ENCODE measurements at regions not wholly inside any gene's neighbourhood (a gene's known extent, or its start where the extent isn't known, plus 50 kb on each side); places are given as distances from the start of the nearest gene placed in this dataset.

DNA sequence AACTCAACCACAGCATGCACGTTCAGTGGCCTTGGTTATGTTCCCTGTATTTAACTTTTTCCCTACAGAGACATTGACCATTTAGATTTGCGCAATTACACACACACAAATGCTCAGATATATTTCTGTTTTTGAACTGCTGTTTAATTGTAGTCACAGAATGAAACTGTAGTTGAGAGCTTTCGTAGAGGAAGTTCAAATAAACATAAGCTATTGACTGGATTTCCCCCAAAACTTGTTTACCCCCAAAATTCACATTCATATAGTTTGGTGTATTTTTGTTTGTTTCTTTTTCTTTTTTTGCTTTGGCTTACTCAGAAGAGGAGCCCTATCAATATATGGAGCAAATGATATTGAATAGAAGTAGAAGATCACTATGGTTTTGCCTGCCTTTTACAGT lies 921.0 kb downstream of the ADGRL2 start:
- H3K4me1 ChIP-seq (ENCODE audit: control insufficient read depth in 2 of 2, insufficient read depth in 2 of 2, low read length in 1 of 2), result no peaks in the 10 kb centered on the region
- H3K9me3 ChIP-seq (ENCODE audit: control insufficient read depth in 2 of 2, insufficient read depth in 1 of 2, low read depth in 1 of 2, low read length in 1 of 2), result no peaks in the 10 kb centered on the region
- no peaks in the 10 kb centered on the region for H3K27me3 ChIP-seq (ENCODE audit: control insufficient read depth in 1 of 2, insufficient read depth in 2 of 2, low read length in 2 of 2)
- H3K4me3 ChIP-seq (ENCODE audit: low read depth in 1 of 2, low read length in 2 of 2), result no peak overlapping the region
- no peak overlapping the region for H3K27ac ChIP-seq (ENCODE audit: low read depth in 2 of 2, low read length in 1 of 2)
- WGBS, 2 donors, result 59 to 79% methylated on average over 3 of the region's 3 CpGs
- H3K36me3 ChIP-seq (ENCODE audit: control insufficient read depth in 2 of 2, insufficient read depth in 2 of 2, low read length in 1 of 2), result no peaks in the 10 kb centered on the region

DNA sequence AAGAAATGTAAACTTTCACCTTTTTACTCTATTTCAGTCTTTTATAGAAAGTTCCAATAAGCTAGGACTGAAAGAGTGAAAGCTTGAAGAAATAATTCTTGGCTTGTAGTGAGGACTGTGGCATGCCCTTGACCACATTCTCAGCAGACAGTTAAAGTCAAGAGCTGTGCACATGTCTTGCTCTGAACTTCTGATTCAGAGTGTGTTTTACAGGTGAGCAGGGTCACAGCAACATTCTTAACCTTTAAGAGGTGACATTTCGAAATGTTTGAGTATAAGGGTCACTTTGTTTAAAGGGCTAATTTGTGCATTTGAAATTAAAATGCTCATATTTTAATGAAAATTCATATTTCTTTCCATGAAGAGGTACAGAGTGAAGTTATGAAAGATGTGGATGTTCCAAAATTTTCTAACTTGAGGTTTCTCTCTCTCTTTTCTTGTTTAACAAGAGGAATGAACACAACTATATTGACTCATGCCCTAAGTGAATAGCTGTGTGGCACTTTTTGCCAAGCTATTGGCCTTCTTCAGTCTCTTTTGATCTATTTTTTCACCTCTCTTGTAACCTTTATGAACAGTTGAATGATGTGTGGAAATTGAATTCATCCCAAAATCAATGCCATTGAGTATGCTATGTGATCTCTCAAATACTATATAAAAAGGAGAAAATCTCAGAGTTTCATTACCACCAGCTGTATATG lies 918.1 kb downstream of the ADGRL2 start:
- Histone ChIP-seq H3K9me3 (ENCODE audit: control insufficient read depth in 2 of 2, insufficient read depth in 1 of 2, low read depth in 1 of 2, low read length in 1 of 2) (no peaks in the 10 kb centered on the region), H3K27me3 (ENCODE audit: control insufficient read depth in 1 of 2, insufficient read depth in 2 of 2, low read length in 2 of 2) (no peaks in the 10 kb centered on the region), H3K4me1 (ENCODE audit: control insufficient read depth in 2 of 2, insufficient read depth in 2 of 2, low read length in 1 of 2) (no peaks in the 10 kb centered on the region), H3K27ac (ENCODE audit: low read depth in 2 of 2, low read length in 1 of 2) (no peak overlapping the region), H3K36me3 (ENCODE audit: control insufficient read depth in 2 of 2, insufficient read depth in 2 of 2, low read length in 1 of 2) (no peaks in the 10 kb centered on the region), H3K4me3 (ENCODE audit: low read depth in 1 of 2, low read length in 2 of 2) (no peak overlapping the region)
- WGBS, 2 donors, result 72 to 81% methylated on average over 1 of the region's 1 CpG

DNA sequence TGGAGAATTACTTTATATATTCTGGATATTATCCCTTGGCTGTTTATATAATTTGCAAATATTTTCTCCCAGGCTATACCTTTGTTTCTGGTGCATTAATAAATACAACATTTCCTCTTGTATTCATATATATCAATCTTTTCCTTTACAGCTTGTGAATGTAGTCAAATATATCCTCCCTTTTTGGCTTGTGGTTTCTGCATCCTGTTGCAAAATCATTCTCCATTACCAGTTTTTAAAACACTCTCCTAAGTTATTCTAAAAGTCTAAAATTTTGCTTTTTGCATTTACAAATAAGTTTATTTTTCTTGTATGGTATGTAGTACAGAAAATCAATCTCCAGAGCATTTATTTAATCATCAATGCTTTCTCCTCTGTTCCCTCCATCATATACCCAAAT lies 909.4 kb downstream of the ADGRL2 start:
- Histone ChIP-seq H3K27ac (ENCODE audit: low read depth in 2 of 2, low read length in 1 of 2) (no peak overlapping the region), H3K36me3 (ENCODE audit: control insufficient read depth in 2 of 2, insufficient read depth in 2 of 2, low read length in 1 of 2) (no peaks in the 10 kb centered on the region), H3K4me3 (ENCODE audit: low read depth in 1 of 2, low read length in 2 of 2) (no peak overlapping the region), H3K27me3 (ENCODE audit: control insufficient read depth in 1 of 2, insufficient read depth in 2 of 2, low read length in 2 of 2) (no peaks in the 10 kb centered on the region), H3K4me1 (ENCODE audit: control insufficient read depth in 2 of 2, insufficient read depth in 2 of 2, low read length in 1 of 2) (no peaks in the 10 kb centered on the region), H3K9me3 (ENCODE audit: control insufficient read depth in 2 of 2, insufficient read depth in 1 of 2, low read depth in 1 of 2, low read length in 1 of 2) (no peaks in the 10 kb centered on the region)

DNA sequence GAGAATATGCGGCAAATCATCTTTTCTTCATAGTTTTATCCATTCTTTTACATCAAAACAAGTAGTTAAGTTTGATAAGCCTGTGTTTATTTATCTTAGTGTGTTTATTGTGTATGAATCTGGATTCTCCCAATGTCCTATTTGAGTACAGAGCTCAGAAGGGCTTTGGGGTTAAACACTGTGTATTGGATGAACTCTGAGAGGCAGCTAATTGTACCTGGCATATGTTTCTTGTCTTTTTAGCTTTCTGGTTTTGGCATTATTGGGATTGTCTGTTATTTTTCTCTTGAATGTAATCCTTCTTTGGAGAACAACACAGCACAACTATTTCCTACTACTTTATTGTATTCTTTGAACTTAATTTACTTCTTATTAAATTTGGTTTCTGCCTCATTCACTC lies 906.9 kb downstream of the ADGRL2 start:
- H3K27ac ChIP-seq (ENCODE audit: low read depth in 2 of 2, low read length in 1 of 2), result no peak overlapping the region
- no peaks in the 10 kb centered on the region for H3K27me3 ChIP-seq (ENCODE audit: control insufficient read depth in 1 of 2, insufficient read depth in 2 of 2, low read length in 2 of 2)
- H3K9me3 ChIP-seq (ENCODE audit: control insufficient read depth in 2 of 2, insufficient read depth in 1 of 2, low read depth in 1 of 2, low read length in 1 of 2), result no peaks in the 10 kb centered on the region
- WGBS, 2 donors, result 90 to 95% methylated on average over 1 of the region's 1 CpG
- no peaks in the 10 kb centered on the region for H3K36me3 ChIP-seq (ENCODE audit: control insufficient read depth in 2 of 2, insufficient read depth in 2 of 2, low read length in 1 of 2)
- H3K4me3 ChIP-seq (ENCODE audit: low read depth in 1 of 2, low read length in 2 of 2), result no peak overlapping the region
- no peaks in the 10 kb centered on the region for H3K4me1 ChIP-seq (ENCODE audit: control insufficient read depth in 2 of 2, insufficient read depth in 2 of 2, low read length in 1 of 2)

DNA sequence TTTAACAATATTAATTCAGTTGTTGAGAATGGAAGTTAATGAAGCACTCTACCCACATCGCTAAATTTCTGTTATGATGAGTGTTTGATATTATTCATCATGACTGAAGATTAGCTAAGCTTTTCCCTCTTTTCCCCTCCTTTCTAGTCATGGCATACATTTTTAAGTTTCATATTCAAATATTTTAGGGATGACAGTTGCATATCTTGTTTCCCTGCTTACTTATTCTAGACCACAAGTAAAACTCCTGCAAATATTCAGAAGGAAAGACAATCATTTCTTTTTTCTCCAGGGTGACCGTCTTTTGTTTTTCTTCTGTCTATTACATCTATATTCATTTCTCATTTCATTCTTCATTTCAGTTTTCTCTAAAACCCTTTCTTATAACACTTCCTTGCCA lies 906.0 kb downstream of the ADGRL2 start:
- WGBS, 2 donors, result 85 to 93% methylated on average over 2 of the region's 2 CpGs
- Histone ChIP-seq H3K27me3 (ENCODE audit: control insufficient read depth in 1 of 2, insufficient read depth in 2 of 2, low read length in 2 of 2) (no peaks in the 10 kb centered on the region), H3K4me1 (ENCODE audit: control insufficient read depth in 2 of 2, insufficient read depth in 2 of 2, low read length in 1 of 2) (no peaks in the 10 kb centered on the region), H3K9me3 (ENCODE audit: control insufficient read depth in 2 of 2, insufficient read depth in 1 of 2, low read depth in 1 of 2, low read length in 1 of 2) (no peaks in the 10 kb centered on the region), H3K27ac (ENCODE audit: low read depth in 2 of 2, low read length in 1 of 2) (no peak overlapping the region), H3K36me3 (ENCODE audit: control insufficient read depth in 2 of 2, insufficient read depth in 2 of 2, low read length in 1 of 2) (no peaks in the 10 kb centered on the region), H3K4me3 (ENCODE audit: low read depth in 1 of 2, low read length in 2 of 2) (no peak overlapping the region)

DNA sequence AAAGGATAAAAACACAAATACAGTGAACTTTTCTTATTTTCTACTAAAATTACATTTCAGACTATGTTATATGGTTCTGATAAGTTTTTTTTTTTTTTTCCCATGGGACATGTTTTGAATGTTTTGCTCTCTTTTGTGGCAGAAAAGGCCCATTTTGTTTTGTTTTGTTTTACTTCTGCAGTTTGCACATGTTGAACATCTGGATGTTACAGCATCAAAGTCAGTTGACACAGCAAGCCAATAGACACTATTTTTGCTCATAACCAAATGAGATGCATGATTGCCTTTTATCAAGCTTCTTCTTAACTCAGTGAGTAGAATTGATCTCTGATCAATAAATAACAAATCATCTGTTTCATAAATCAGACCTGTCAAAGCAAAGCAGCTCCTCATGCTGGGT lies 904.2 kb downstream of the ADGRL2 start:
- H3K4me3 ChIP-seq (ENCODE audit: low read depth in 1 of 2, low read length in 2 of 2), result no peak overlapping the region
- H3K27ac ChIP-seq (ENCODE audit: low read depth in 2 of 2, low read length in 1 of 2), result no peak overlapping the region
- no peaks in the 10 kb centered on the region for H3K4me1 ChIP-seq (ENCODE audit: control insufficient read depth in 2 of 2, insufficient read depth in 2 of 2, low read length in 1 of 2)
- no peaks in the 10 kb centered on the region for H3K9me3 ChIP-seq (ENCODE audit: control insufficient read depth in 2 of 2, insufficient read depth in 1 of 2, low read depth in 1 of 2, low read length in 1 of 2)
- no peaks in the 10 kb centered on the region for H3K36me3 ChIP-seq (ENCODE audit: control insufficient read depth in 2 of 2, insufficient read depth in 2 of 2, low read length in 1 of 2)
- no peaks in the 10 kb centered on the region for H3K27me3 ChIP-seq (ENCODE audit: control insufficient read depth in 1 of 2, insufficient read depth in 2 of 2, low read length in 2 of 2)

DNA sequence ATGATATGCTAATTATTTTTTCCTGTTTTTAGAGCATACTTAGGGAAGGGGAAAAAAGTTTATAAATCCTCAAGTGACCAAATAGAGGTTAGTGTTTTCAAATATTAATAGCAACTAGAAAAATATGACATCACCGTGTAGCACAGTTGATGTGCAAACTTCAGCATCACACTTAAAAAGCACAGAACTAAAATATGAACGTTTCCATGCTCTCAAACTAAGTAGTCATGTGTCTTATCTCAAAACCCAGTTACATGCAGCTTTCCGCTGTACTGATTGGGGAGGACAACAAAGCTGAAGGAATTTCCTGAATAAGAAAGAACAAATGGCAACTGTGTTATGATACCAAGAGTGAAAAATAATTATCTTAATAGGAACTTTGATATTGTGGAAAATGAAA lies 903.7 kb downstream of the ADGRL2 start:
- Histone ChIP-seq H3K4me1 (ENCODE audit: control insufficient read depth in 2 of 2, insufficient read depth in 2 of 2, low read length in 1 of 2) (no peaks in the 10 kb centered on the region), H3K36me3 (ENCODE audit: control insufficient read depth in 2 of 2, insufficient read depth in 2 of 2, low read length in 1 of 2) (no peaks in the 10 kb centered on the region), H3K9me3 (ENCODE audit: control insufficient read depth in 2 of 2, insufficient read depth in 1 of 2, low read depth in 1 of 2, low read length in 1 of 2) (no peaks in the 10 kb centered on the region), H3K27ac (ENCODE audit: low read depth in 2 of 2, low read length in 1 of 2) (no peak overlapping the region), H3K27me3 (ENCODE audit: control insufficient read depth in 1 of 2, insufficient read depth in 2 of 2, low read length in 2 of 2) (no peaks in the 10 kb centered on the region), H3K4me3 (ENCODE audit: low read depth in 1 of 2, low read length in 2 of 2) (no peak overlapping the region)
- 56 to 60% methylated on average over 3 of the region's 3 CpGs for WGBS, 2 donors

DNA sequence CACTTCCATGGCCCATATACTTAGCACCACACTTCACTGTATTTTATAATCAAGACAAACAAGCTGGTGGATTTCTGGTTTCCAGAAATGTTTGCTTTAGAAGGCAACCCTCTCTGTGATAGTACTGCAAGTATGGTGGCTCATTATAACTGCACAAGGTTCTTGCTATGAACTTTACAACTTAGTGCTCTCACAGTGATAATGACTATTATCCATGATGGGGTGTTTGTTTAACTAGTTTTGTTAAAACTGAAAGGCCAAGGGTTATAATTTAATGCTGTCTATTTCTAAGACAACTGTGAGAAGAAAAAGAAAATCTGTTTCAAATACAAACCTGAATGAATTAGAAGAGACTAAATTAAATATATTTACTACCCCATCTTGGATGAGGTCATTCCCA lies 903.2 kb downstream of the ADGRL2 start:
- H3K27me3 ChIP-seq (ENCODE audit: control insufficient read depth in 1 of 2, insufficient read depth in 2 of 2, low read length in 2 of 2), result no peaks in the 10 kb centered on the region
- H3K36me3 ChIP-seq (ENCODE audit: control insufficient read depth in 2 of 2, insufficient read depth in 2 of 2, low read length in 1 of 2), result no peaks in the 10 kb centered on the region
- no peaks in the 10 kb centered on the region for H3K9me3 ChIP-seq (ENCODE audit: control insufficient read depth in 2 of 2, insufficient read depth in 1 of 2, low read depth in 1 of 2, low read length in 1 of 2)
- H3K4me1 ChIP-seq (ENCODE audit: control insufficient read depth in 2 of 2, insufficient read depth in 2 of 2, low read length in 1 of 2), result no peaks in the 10 kb centered on the region
- H3K4me3 ChIP-seq (ENCODE audit: low read depth in 1 of 2, low read length in 2 of 2), result no peak overlapping the region
- no peak overlapping the region for H3K27ac ChIP-seq (ENCODE audit: low read depth in 2 of 2, low read length in 1 of 2)

DNA sequence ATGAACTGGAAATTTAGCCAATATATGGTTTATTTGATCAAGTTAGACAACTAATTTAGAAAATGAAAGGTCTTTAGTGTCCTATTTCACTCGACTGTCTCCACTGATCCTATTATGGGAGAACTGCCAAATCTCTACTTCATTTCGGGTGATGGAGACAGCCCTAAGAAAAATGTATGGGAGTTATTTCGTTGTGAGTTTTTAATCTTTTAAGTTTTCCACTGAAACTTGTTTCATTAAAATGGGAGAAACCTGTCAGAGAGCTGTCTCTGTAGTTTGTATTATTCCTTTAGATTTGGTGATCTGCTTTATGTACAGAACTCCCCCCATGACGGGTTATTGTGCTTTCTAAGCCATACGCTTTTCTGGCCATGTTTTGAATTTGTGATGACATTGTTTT lies 899.7 kb downstream of the ADGRL2 start:
- Histone ChIP-seq H3K27ac (ENCODE audit: low read depth in 2 of 2, low read length in 1 of 2) (no peak overlapping the region), H3K27me3 (ENCODE audit: control insufficient read depth in 1 of 2, insufficient read depth in 2 of 2, low read length in 2 of 2) (no peaks in the 10 kb centered on the region), H3K36me3 (ENCODE audit: control insufficient read depth in 2 of 2, insufficient read depth in 2 of 2, low read length in 1 of 2) (no peaks in the 10 kb centered on the region), H3K9me3 (ENCODE audit: control insufficient read depth in 2 of 2, insufficient read depth in 1 of 2, low read depth in 1 of 2, low read length in 1 of 2) (no peaks in the 10 kb centered on the region), H3K4me1 (ENCODE audit: control insufficient read depth in 2 of 2, insufficient read depth in 2 of 2, low read length in 1 of 2) (no peaks in the 10 kb centered on the region), H3K4me3 (ENCODE audit: low read depth in 1 of 2, low read length in 2 of 2) (no peak overlapping the region)
- WGBS, 2 donors, result 70 to 73% methylated on average over 5 of the region's 5 CpGs

DNA sequence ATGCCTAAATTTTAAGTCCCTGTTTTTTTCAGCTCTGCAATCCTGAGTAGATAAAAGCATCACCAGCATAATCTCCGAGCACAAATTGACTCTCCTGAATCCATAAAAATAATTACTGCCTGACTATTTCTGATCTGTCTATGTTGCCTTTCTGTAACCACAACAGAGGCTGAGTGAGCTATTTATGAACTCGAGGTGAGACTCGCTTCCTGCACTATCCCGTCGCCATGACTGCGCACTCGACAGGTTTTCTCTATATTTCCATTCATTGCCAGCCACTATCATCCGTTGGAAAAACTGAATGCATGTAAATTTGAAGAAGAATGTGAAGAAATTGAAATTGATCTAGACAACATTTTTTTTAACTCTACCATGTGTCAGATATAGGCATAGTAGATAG lies 897.2 kb downstream of the ADGRL2 start:
- Histone ChIP-seq H3K36me3 (ENCODE audit: control insufficient read depth in 2 of 2, insufficient read depth in 2 of 2, low read length in 1 of 2) (no peaks in the 10 kb centered on the region), H3K27ac (ENCODE audit: low read depth in 2 of 2, low read length in 1 of 2) (no peak overlapping the region), H3K4me1 (ENCODE audit: control insufficient read depth in 2 of 2, insufficient read depth in 2 of 2, low read length in 1 of 2) (no peaks in the 10 kb centered on the region), H3K9me3 (ENCODE audit: control insufficient read depth in 2 of 2, insufficient read depth in 1 of 2, low read depth in 1 of 2, low read length in 1 of 2) (no peaks in the 10 kb centered on the region), H3K4me3 (ENCODE audit: low read depth in 1 of 2, low read length in 2 of 2) (no peak overlapping the region), H3K27me3 (ENCODE audit: control insufficient read depth in 1 of 2, insufficient read depth in 2 of 2, low read length in 2 of 2) (no peaks in the 10 kb centered on the region)
- WGBS, 2 donors, result 85 to 87% methylated on average over 8 of the region's 8 CpGs

Data from esophagus (tissue), 2 donors.